ENCODE measurements at regions not wholly inside any gene's neighbourhood (a gene's known extent, or its start where the extent isn't known, plus 50 kb on each side); places are given as distances from the start of the nearest gene placed in this dataset.

DNA sequence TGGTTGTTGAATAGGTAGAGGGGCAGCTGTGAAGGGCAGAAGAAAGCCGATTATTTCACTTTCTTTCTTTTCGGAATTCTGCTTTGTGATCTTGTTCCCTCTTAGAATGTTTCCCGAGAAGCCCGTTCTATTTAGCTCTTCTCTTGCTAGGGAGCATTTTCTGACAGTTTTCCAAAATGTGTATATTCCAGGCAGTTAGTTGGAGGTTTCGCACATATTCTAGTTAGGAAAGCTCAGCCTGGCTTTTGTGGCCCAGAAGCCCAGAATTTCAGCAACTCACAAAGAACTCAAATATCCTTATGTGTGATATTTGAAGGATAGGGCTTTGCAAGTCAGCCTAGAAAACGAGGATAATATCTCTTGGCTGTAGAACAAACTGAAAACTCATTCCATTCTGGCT is 461.0 kb upstream of the C9orf72 start:
- Histone ChIP-seq H3K27me3 (ENCODE audit: insufficient read depth, low read length) (no peaks in the 10 kb centered on the region), H3K9ac (ENCODE audit: low read depth, low read length) (no peak overlapping the region), H3K4me3 (ENCODE audit: low read length) (no peak overlapping the region), H3K9me3 (ENCODE audit: insufficient read depth, low read depth, low read length) (no peaks in the 10 kb centered on the region), H3K36me3 (ENCODE audit: insufficient read depth, low read depth, low read length) (no peaks in the 10 kb centered on the region), H3K4me1 (ENCODE audit: insufficient read depth, low read length) (peaks cover 12% of the 10 kb centered on the region; the same call in 1 of the 2 replicates), H3K27ac (ENCODE audit: low read length) (no peak overlapping the region)

DNA sequence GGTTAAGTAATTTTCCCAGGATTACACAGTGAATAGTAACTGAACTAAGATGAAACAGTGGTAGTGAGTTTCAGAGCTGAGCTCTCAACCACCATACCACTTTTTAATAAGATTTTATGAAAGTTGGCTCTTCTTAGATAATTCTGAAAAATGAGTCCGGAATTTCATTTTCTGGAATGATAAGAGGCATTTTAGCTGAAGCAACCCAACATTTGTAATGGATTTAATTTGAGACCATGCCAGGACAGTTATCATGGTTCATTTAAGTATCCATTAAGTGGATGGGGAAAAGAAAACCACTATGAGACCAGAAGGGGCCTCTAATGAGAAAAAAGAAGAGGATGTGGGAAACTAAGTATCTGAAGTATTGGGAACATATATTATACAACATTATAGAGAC is 464.7 kb upstream of the C9orf72 start:
- Histone ChIP-seq H3K27ac (ENCODE audit: low read length) (no peak overlapping the region), H3K9me3 (ENCODE audit: insufficient read depth, low read depth, low read length) (no peaks in the 10 kb centered on the region), H3K36me3 (ENCODE audit: insufficient read depth, low read depth, low read length) (no peaks in the 10 kb centered on the region), H3K4me1 (ENCODE audit: insufficient read depth, low read length) (peaks cover 2% of the 10 kb centered on the region; the same call in 1 of the 2 replicates), H3K9ac (ENCODE audit: low read depth, low read length) (no peak overlapping the region), H3K4me3 (ENCODE audit: low read length) (no peak overlapping the region), H3K27me3 (ENCODE audit: insufficient read depth, low read length) (no peaks in the 10 kb centered on the region)

- Histone ChIP-seq H3K9ac (ENCODE audit: low read depth, low read length) (no peak overlapping the region), H3K36me3 (ENCODE audit: insufficient read depth, low read depth, low read length) (no peaks in the 10 kb centered on the region), H3K27me3 (ENCODE audit: insufficient read depth, low read length) (no peaks in the 10 kb centered on the region), H3K4me3 (ENCODE audit: low read length) (no peak overlapping the region), H3K27ac (ENCODE audit: low read length) (no peak overlapping the region), H3K9me3 (ENCODE audit: insufficient read depth, low read depth, low read length) (no peaks in the 10 kb centered on the region), H3K4me1 (ENCODE audit: insufficient read depth, low read length) (no peaks in the 10 kb centered on the region)
Measured at GRCh38 chr9:28045051-28045450, 471.8 kb upstream of the C9orf72 start.

- Histone ChIP-seq H3K9me3 (ENCODE audit: insufficient read depth, low read depth, low read length) (no peaks in the 10 kb centered on the region), H3K27me3 (ENCODE audit: insufficient read depth, low read length) (no peaks in the 10 kb centered on the region), H3K4me3 (ENCODE audit: low read length) (no peak overlapping the region), H3K36me3 (ENCODE audit: insufficient read depth, low read depth, low read length) (no peaks in the 10 kb centered on the region), H3K9ac (ENCODE audit: low read depth, low read length) (no peak overlapping the region), H3K4me1 (ENCODE audit: insufficient read depth, low read length) (peaks cover 9% of the 10 kb centered on the region; the same call in 1 of the 2 replicates), H3K27ac (ENCODE audit: low read length) (no peak overlapping the region)
Measured at GRCh38 chr9:28050046-28050445, 476.8 kb upstream of the C9orf72 start.

DNA sequence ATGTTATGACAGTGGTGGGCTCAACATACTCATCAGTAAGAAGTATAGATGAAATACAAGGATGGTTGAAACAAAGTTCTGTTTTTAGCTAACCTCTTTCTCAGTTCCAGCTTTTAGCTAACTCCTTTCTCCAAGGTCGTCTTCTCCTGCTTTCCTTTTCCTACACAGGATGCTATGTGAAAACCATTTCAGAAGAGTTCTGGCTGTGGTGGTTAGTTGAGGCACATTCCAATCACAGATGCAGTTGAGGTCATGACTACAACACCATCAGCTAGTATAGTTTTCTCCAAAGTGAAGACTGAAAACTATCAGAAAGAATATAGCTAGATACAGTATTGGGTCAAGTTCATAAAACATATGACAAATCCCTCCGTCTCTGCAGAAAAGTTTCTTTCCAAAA is 477.7 kb upstream of the C9orf72 start:
- Histone ChIP-seq H3K9me3 (ENCODE audit: insufficient read depth, low read depth, low read length) (no peaks in the 10 kb centered on the region), H3K27ac (ENCODE audit: low read length) (no peak overlapping the region), H3K9ac (ENCODE audit: low read depth, low read length) (no peak overlapping the region)

GRCh38 chr9:28051559-28052503 is 478.6 kb upstream of the C9orf72 start:
- Histone ChIP-seq H3K36me3 (ENCODE audit: insufficient read depth, low read depth, low read length) (no peaks in the 10 kb centered on the region), H3K9me3 (ENCODE audit: insufficient read depth, low read depth, low read length) (no peaks in the 10 kb centered on the region), H3K27ac (ENCODE audit: low read length) (no peak overlapping the region), H3K27me3 (ENCODE audit: insufficient read depth, low read length) (no peaks in the 10 kb centered on the region), H3K9ac (ENCODE audit: low read depth, low read length) (no peak overlapping the region), H3K4me3 (ENCODE audit: low read length) (no peak overlapping the region), H3K4me1 (ENCODE audit: insufficient read depth, low read length) (peaks cover 9% of the 10 kb centered on the region; the same call in 1 of the 2 replicates)

More for the DNA sequence above, 477.7 kb upstream of the C9orf72 start:
- Histone ChIP-seq H3K4me1 (ENCODE audit: insufficient read depth, low read length) (peaks cover 9% of the 10 kb centered on the region; the same call in 1 of the 2 replicates), H3K4me3 (ENCODE audit: low read length) (no peak overlapping the region), H3K27me3 (ENCODE audit: insufficient read depth, low read length) (no peaks in the 10 kb centered on the region), H3K36me3 (ENCODE audit: insufficient read depth, low read depth, low read length) (no peaks in the 10 kb centered on the region)

GRCh38 chr9:28053096-28053777 is 480.0 kb upstream of the C9orf72 start:
- no peaks in the 10 kb centered on the region for H3K36me3 ChIP-seq (ENCODE audit: insufficient read depth, low read depth, low read length)
- no peak overlapping the region for H3K9ac ChIP-seq (ENCODE audit: low read depth, low read length)
- H3K27me3 ChIP-seq (ENCODE audit: insufficient read depth, low read length) = no peaks in the 10 kb centered on the region
- H3K4me3 ChIP-seq (ENCODE audit: low read length) = no peak overlapping the region
- no peak overlapping the region for H3K27ac ChIP-seq (ENCODE audit: low read length)
- 0 out of 2 replicates have a peak, but pooled peaks cover under 1% of the 10 kb centered on the region for H3K9me3 ChIP-seq (ENCODE audit: insufficient read depth, low read depth, low read length)
- H3K4me1 ChIP-seq (ENCODE audit: insufficient read depth, low read length) = peaks cover 9% of the 10 kb centered on the region; the same call in 1 of the 2 replicates

GRCh38 chr9:28056006-28056405 is 482.7 kb upstream of the C9orf72 start:
- Histone ChIP-seq H3K9ac (ENCODE audit: low read depth, low read length) (no peak overlapping the region), H3K9me3 (ENCODE audit: insufficient read depth, low read depth, low read length) (0 out of 2 replicates have a peak, but pooled peaks cover 3% of the 10 kb centered on the region), H3K27me3 (ENCODE audit: insufficient read depth, low read length) (no peaks in the 10 kb centered on the region), H3K36me3 (ENCODE audit: insufficient read depth, low read depth, low read length) (no peaks in the 10 kb centered on the region), H3K4me1 (ENCODE audit: insufficient read depth, low read length) (peaks cover 7% of the 10 kb centered on the region; the same call in 1 of the 2 replicates), H3K4me3 (ENCODE audit: low read length) (no peak overlapping the region), H3K27ac (ENCODE audit: low read length) (no peak overlapping the region)

DNA sequence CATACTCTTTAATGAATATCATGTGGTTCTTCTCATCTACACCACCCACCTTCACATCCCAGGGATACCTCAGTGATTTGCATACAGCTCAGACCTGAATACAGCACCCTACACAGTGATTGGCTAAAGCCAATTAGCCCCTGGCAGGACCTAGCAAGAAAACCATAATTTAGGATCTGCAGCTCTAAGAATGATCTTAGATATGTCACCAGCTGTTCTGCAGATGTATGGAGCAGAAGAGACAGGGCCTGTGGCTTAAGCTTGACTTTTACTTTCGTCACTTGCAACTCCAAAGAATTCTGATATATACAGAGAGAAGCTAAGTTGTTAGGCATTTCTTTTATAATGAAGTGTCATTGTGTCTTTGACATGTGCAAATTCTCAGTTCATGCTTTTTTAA is 483.2 kb upstream of the C9orf72 start:
- H3K4me1 ChIP-seq (ENCODE audit: insufficient read depth, low read length) = 0 out of 2 replicates have a peak, but pooled peaks cover 3% of the 10 kb centered on the region
- H3K27me3 ChIP-seq (ENCODE audit: insufficient read depth, low read length) = no peaks in the 10 kb centered on the region
- H3K9me3 ChIP-seq (ENCODE audit: insufficient read depth, low read depth, low read length) = 0 out of 2 replicates have a peak, but pooled peaks cover 3% of the 10 kb centered on the region
- H3K4me3 ChIP-seq (ENCODE audit: low read length) = no peak overlapping the region
- no peak overlapping the region for H3K27ac ChIP-seq (ENCODE audit: low read length)
- no peak overlapping the region for H3K9ac ChIP-seq (ENCODE audit: low read depth, low read length)
- no peaks in the 10 kb centered on the region for H3K36me3 ChIP-seq (ENCODE audit: insufficient read depth, low read depth, low read length)

GRCh38 chr9:28059192-28059591 is 485.9 kb upstream of the C9orf72 start:
- no peaks in the 10 kb centered on the region for H3K27me3 ChIP-seq (ENCODE audit: insufficient read depth, low read length)
- no peaks in the 10 kb centered on the region for H3K4me1 ChIP-seq (ENCODE audit: insufficient read depth, low read length)
- no peak overlapping the region for H3K9ac ChIP-seq (ENCODE audit: low read depth, low read length)
- H3K27ac ChIP-seq (ENCODE audit: low read length) = no peak overlapping the region
- 0 out of 2 replicates have a peak, but pooled peaks cover 3% of the 10 kb centered on the region for H3K9me3 ChIP-seq (ENCODE audit: insufficient read depth, low read depth, low read length)
- no peaks in the 10 kb centered on the region for H3K36me3 ChIP-seq (ENCODE audit: insufficient read depth, low read depth, low read length)
- no peak overlapping the region for H3K4me3 ChIP-seq (ENCODE audit: low read length)

GRCh38 chr9:28064241-28064815 is 491.0 kb upstream of the C9orf72 start:
- H3K4me1 ChIP-seq (ENCODE audit: insufficient read depth, low read length) = no peaks in the 10 kb centered on the region
- no peak overlapping the region for H3K4me3 ChIP-seq (ENCODE audit: low read length)
- H3K9ac ChIP-seq (ENCODE audit: low read depth, low read length) = no peak overlapping the region

More at GRCh38 chr9:28064241-28064815, 491.0 kb upstream of the C9orf72 start:
- no peaks in the 10 kb centered on the region for H3K27me3 ChIP-seq (ENCODE audit: insufficient read depth, low read length)
- no peaks in the 10 kb centered on the region for H3K36me3 ChIP-seq (ENCODE audit: insufficient read depth, low read depth, low read length)
- H3K27ac ChIP-seq (ENCODE audit: low read length) = no peak overlapping the region
- no peaks in the 10 kb centered on the region for H3K9me3 ChIP-seq (ENCODE audit: insufficient read depth, low read depth, low read length)

Measured in iPS-20b (cell line).